ENCODE measurements at regions not wholly inside any gene's neighbourhood (a gene's known extent, or its start where the extent isn't known, plus 50 kb on each side); places are given as distances from the start of the nearest gene placed in this dataset.

GRCh38 chr9:87793292-87793691 lies 67.4 kb downstream of the CTSL start (continued):
- TF ChIP-seq ZBTB49 (CRISPR knock-in tag; IDR thresholded peaks at IDR 0.05; ENCODE audit: borderline replicate concordance) (no peak), NFATC3 (IDR thresholded peaks at IDR 0.05) (no peak), GTF2F1 (IDR thresholded peaks at IDR 0.05; ENCODE audit: low read depth, low read length) (no peak), ZNF217 (CRISPR knock-in tag; IDR thresholded peaks at IDR 0.05) (no peak), ZNF76 (CRISPR knock-in tag; IDR thresholded peaks at IDR 0.05; ENCODE audit: borderline replicate concordance) (no peak), CREB1 (IDR thresholded peaks at IDR 0.05) (no peak), CREB1 (CRISPR knock-in tag; IDR thresholded peaks at IDR 0.05) (no peak), SP2 (IDR thresholded peaks at IDR 0.05; ENCODE audit: extremely low read depth, low read depth, low read length, poor library complexity, severe bottlenecking) (no peak), SMARCA5 (IDR thresholded peaks at IDR 0.05) (no peak), CREB3L1 (IDR thresholded peaks at IDR 0.05; ENCODE audit: borderline replicate concordance, low read depth) (no peak), ZNF280A (IDR thresholded peaks at IDR 0.05; ENCODE audit: low read depth, partially characterized antibody) (no peak), HSF4 (CRISPR knock-in tag; IDR thresholded peaks at IDR 0.05; ENCODE audit: borderline replicate concordance) (no peak), LCOR (CRISPR knock-in tag; IDR thresholded peaks at IDR 0.05) (0 out of 2 replicates have a peak, but pooled peaks have one; percentile 33), SMARCC2 (IDR thresholded peaks at IDR 0.05; ENCODE audit: low read depth) (peak; percentile 12; the same call in 1 of the 2 replicates), ZNF764 (CRISPR knock-in tag; IDR thresholded peaks at IDR 0.05; ENCODE audit: low read depth) (no peak), ZNF785 (CRISPR knock-in tag; IDR thresholded peaks at IDR 0.05) (no peak), YBX1 (IDR thresholded peaks at IDR 0.05) (no peak), RNF2 (IDR thresholded peaks at IDR 0.05) (no peak), RFX5 (IDR thresholded peaks at IDR 0.05; ENCODE audit: low read depth, low read length) (no peak), HNRNPK (IDR thresholded peaks at IDR 0.05; ENCODE audit: low read depth, low read length, poor library complexity, severe bottlenecking) (no peak), MEIS2 (IDR thresholded peaks at IDR 0.05; ENCODE audit: partially characterized antibody) (peak; percentile 74), ELF1 (tag; IDR thresholded peaks at IDR 0.05) (no peak), KAT2B (IDR thresholded peaks at IDR 0.05; ENCODE audit: low read depth, low read length) (no peak), ZBTB17 (CRISPR knock-in tag; IDR thresholded peaks at IDR 0.05) (peak; percentile 12; the same call in 1 of the 2 replicates), CREBBP (IDR thresholded peaks at IDR 0.05; ENCODE audit: low read depth, low read length) (no peak), CTBP1 (IDR thresholded peaks at IDR 0.05; ENCODE audit: borderline replicate concordance) (0 out of 2 replicates have a peak, but pooled peaks have one; percentile 4), DPF2 (IDR thresholded peaks at IDR 0.05) (peak; percentile 30; the same call in 1 of the 2 replicates), HMG20B (CRISPR knock-in tag; IDR thresholded peaks at IDR 0.05) (no peak), RUNX1 (IDR thresholded peaks at IDR 0.05; ENCODE audit: low read depth) (no peak)
